ENCODE measurements at regions not wholly inside any gene's neighbourhood (a gene's known extent, or its start where the extent isn't known, plus 50 kb on each side); places are given as distances from the start of the nearest gene placed in this dataset.

DNA sequence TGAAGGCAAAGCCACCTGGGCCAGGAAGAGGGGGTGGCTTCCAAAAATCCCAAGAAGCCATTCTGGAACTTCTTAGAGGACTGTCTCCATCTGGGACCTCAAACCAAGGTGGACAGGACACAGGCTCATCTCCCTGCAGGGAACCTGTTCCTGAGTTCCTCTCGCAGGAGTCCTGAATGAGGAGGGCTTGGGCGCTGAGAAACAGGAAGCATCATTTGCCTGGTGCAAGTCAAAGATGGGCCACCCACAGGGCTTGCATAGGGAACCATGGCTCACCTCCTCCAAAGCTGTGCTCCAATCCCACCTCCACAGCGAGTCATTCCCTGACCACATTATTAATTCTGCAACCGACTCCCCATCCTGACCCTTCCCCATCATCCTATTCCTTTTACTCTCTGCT is 55.0 kb upstream of the RPL38 start:
- DNase-seq (ENCODE audit: insufficient read length, low spot score) (no peak), FAIRE-seq (no peak)
- TF ChIP-seq CTCF (IDR thresholded peaks at IDR 0.05; ENCODE audit: insufficient read depth, missing control alignments): no peak

GRCh38 chr17:74148901-74149596 is 54.4 kb upstream of the RPL38 start:
- DNase-seq (ENCODE audit: insufficient read length, low spot score) (no peak), FAIRE-seq (no peak)
- TF ChIP-seq CTCF (IDR thresholded peaks at IDR 0.05; ENCODE audit: insufficient read depth, missing control alignments): no peak

DNA sequence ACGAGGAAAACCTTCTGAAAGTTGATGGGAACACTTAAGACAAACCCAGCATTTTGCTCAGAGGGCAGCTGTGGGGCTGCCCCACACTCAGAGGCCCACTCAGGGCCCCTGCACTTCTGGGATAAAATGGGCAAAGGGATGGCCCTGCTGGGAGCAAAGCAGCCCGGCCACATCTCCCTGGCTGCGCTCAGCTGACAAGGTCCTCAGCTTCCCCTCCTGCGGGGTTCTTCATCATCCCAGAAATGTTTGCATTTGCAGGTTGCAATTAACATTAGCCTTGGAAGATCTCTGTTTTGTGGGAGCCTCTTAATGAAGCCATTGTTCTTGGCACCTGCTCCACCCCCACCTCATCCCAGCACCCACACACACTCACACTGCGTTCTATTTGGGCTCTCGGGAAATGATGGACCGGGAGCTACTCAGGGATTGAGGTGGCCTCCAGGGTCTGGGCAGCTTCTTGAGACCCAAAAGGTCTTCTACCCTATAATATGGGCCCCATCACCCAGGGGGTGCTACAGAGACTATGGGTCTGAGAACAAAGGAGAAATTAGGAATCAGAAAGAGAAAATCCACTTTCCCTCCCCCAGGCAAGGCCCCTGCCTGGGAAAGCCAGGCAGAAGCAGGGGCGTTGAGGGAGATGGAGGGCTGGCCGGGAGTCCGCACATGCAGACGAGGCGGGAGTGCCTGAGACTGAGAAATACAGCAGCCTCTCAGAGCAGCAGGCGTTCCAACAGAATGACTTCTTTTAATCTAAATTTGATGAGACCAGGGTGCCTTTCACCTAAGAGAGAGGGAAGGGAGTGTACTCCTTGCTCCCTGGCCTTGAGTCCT is 53.7 kb upstream of the RPL38 start:
- DNase-seq (ENCODE audit: insufficient read length, low spot score) (no peak), FAIRE-seq (no peak)
- TF ChIP-seq CTCF (IDR thresholded peaks at IDR 0.05; ENCODE audit: insufficient read depth, missing control alignments): no peak

- no peak for FAIRE-seq
- no peak for TF ChIP-seq CTCF (IDR thresholded peaks at IDR 0.05; ENCODE audit: insufficient read depth, missing control alignments)
- no peak for DNase-seq (ENCODE audit: insufficient read length, low spot score)
These were observed 53.0 kb upstream of the RPL38 start for GRCh38 chr17:74150428-74151025.

DNA sequence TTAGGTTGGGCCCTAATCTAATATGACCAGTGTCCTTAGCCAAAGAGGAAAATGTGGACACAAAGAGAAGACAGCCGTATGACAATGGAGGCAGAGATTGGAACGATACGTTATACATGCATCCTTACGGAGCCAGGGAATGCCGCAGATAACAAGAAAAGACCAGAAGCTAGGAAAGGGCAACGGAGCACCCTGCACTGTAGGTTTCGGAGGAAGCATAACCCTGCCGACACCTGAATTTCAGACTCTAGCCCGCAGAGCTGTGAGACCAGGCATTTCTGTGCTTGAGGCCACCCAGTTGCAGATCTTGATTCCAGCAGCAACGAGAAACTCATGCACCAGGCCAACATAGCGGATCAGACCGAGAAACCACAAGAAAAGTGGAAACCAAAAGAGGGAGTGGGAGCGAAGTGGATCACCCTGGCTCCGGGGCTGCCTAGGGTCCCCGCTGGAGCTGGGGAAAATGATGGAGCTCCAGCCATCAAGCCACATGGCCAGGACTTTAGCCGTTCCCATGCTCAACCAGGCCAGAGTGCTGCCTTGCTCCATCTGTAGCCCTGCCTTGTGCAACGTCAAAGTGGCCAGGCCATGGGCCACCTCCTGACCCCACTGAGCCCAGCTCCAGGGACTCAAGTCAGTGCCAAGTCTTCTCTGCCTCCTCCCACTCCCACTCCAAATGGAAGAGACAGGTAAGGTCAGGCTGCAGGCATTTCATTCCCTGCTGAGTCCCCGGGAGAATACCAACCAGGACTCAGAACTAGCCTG is 51.7 kb upstream of the RPL38 start:
- TF ChIP-seq CTCF (IDR thresholded peaks at IDR 0.05; ENCODE audit: insufficient read depth, missing control alignments): no peak
- no peak for DNase-seq (ENCODE audit: insufficient read length, low spot score)
- no peak for FAIRE-seq

DNA sequence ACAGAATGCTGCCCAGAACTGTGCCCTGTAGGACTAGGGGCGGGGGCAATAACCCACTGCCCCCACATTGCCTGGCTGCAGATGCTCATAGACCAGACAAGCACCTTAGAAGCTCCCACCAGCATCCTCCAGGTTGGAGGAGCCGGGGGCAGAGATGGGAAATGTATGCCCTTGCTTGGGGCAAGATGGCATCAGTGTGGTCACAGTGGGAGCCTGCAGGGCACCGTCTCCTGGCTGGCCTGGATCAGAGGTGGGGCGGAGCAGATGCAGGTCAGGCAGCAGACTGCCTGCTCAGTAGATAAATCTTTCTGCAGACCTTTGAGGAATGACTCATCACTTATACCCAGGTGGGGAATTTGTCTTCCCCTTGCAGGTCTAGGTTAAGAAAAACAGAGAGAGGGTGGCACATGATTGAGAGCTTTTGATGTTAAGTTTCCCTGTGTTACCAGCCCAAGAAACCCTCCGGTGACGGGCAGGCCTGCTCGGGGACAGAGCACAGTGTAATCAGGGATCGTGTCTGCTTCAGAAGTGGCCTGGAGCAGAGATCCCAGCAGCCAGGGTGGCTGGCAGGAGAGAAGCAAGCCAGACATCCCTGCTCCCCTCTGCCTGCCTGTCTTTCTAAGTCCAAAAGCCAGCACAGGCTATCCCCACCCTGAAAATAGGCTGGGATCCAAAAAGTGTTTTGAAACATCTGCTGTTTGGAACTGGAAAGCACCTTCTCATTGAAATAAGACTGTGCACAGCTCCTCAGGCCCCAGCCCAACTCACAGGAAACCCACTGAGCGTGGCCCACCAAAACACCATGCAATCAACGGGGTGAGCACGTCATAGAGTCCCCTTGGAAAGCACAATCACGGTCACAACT is 50.7 kb upstream of the RPL38 start:
- TF ChIP-seq CTCF (IDR thresholded peaks at IDR 0.05; ENCODE audit: insufficient read depth, missing control alignments): no peak
- no peak for DNase-seq (ENCODE audit: insufficient read length, low spot score)
- FAIRE-seq: no peak
